GM21447 (cell line): ENCODE measurements at regions not wholly inside any gene's neighbourhood (a gene's known extent, or its start where the extent isn't known, plus 50 kb on each side); places are given as distances from the start of the nearest gene placed in this dataset.

Experiments used
- ATAC-seq: cut with Tn5 transposase; IDR thresholded peaks from one replicate; pipeline ENCODE4 v1.9.1; 2021; ENCODE audit not compliant: unreplicated experiment

- ATAC-seq: no peak
Measured at GRCh38 chr12:132439333-132439904, 50.5 kb upstream of the FBRSL1 start.

- no peak for ATAC-seq
Measured at GRCh38 chr12:132438726-132439125, 51.2 kb upstream of the FBRSL1 start.

GRCh38 chr12:132437943-132438700 is 51.8 kb upstream of the FBRSL1 start:
- no peak for ATAC-seq

- no peak for ATAC-seq
Measured at GRCh38 chr12:132437252-132437932, 52.6 kb upstream of the FBRSL1 start.

GRCh38 chr12:132436791-132437251 is 53.1 kb upstream of the FBRSL1 start:
- no peak for ATAC-seq

- no peak for ATAC-seq
Measured at GRCh38 chr12:132435486-132436187, 54.3 kb upstream of the FBRSL1 start.

- no peak for ATAC-seq
Measured at GRCh38 chr12:132433641-132434395, 56.1 kb upstream of the FBRSL1 start.

- no peak for ATAC-seq
Measured at GRCh38 chr12:132432721-132433577, 57.0 kb upstream of the FBRSL1 start.

- ATAC-seq: no peak
Measured at GRCh38 chr12:132432126-132432705, 57.7 kb upstream of the FBRSL1 start.

GRCh38 chr12:132430838-132431774 is 58.8 kb upstream of the FBRSL1 start:
- no peak for ATAC-seq

GRCh38 chr12:132429946-132430643 is 59.9 kb upstream of the FBRSL1 start:
- ATAC-seq: peak; percentile 64

- no peak for ATAC-seq
Measured at GRCh38 chr12:132429602-132429945, 60.4 kb upstream of the FBRSL1 start.

GRCh38 chr12:132428936-132429601 is 60.9 kb upstream of the FBRSL1 start:
- no peak for ATAC-seq

- ATAC-seq: no peak
Measured at GRCh38 chr12:132427999-132428935, 61.7 kb upstream of the FBRSL1 start.

GRCh38 chr12:132427174-132427768 is 62.7 kb upstream of the FBRSL1 start:
- no peak for ATAC-seq
